ENCODE measurements at regions not wholly inside any gene's neighbourhood (a gene's known extent, or its start where the extent isn't known, plus 50 kb on each side); places are given as distances from the start of the nearest gene placed in this dataset.

- H3K4me1 ChIP-seq (ENCODE audit: control insufficient read depth in 2 of 2, insufficient read depth in 2 of 2, low read length in 2 of 2) = peaks cover 13 to 18% of the 10 kb centered on the region in 2 donors
- Mint-ChIP-seq H3K27me3 (no peaks in the 10 kb centered on the region), H3K4me1 (peaks cover 20% of the 10 kb centered on the region), H3K27ac (no peak overlapping the region), H3K4me3 (no peak overlapping the region), H3K9me3 (ENCODE audit: insufficient read depth) (no peaks in the 10 kb centered on the region)
- no peaks in the 10 kb centered on the region for H4K20me1 ChIP-seq (ENCODE audit: control insufficient read depth, insufficient read depth, low read length, poor library complexity, severe bottlenecking)
- CTCF ChIA-PET = no interaction called here
- intact Hi-C loops (cut with micrococcal nuclease) = no loop called here
- no peaks in the 10 kb centered on the region for H3K27me3 ChIP-seq (replicated peaks in 1 of 4; ENCODE audit: control extremely low read depth in 1 of 4, control insufficient read depth in 3 of 4, insufficient read depth in 4 of 4, low read length in 3 of 4)
- TF ChIP-seq EZH2 (IDR thresholded peaks at IDR 0.05; ENCODE audit: borderline replicate concordance, insufficient read depth, low read depth, low read length, poor library complexity, severe bottlenecking) = no peak
- TF ChIP-seq, protein P1, sequence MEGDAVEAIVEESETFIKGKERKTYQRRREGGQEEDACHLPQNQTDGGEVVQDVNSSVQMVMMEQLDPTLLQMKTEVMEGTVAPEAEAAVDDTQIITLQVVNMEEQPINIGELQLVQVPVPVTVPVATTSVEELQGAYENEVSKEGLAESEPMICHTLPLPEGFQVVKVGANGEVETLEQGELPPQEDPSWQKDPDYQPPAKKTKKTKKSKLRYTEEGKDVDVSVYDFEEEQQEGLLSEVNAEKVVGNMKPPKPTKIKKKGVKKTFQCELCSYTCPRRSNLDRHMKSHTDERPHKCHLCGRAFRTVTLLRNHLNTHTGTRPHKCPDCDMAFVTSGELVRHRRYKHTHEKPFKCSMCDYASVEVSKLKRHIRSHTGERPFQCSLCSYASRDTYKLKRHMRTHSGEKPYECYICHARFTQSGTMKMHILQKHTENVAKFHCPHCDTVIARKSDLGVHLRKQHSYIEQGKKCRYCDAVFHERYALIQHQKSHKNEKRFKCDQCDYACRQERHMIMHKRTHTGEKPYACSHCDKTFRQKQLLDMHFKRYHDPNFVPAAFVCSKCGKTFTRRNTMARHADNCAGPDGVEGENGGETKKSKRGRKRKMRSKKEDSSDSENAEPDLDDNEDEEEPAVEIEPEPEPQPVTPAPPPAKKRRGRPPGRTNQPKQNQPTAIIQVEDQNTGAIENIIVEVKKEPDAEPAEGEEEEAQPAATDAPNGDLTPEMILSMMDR (IDR thresholded peaks at IDR 0.05) = no peak
- DNase-seq = no peak
- H3K9me3 ChIP-seq (ENCODE audit: control extremely low read depth in 1 of 3, control insufficient read depth in 2 of 3, insufficient read depth in 1 of 3, low read length in 2 of 3) = no peaks in the 10 kb centered on the region
- POLR2A ChIA-PET = no interaction called here
- no peaks in the 10 kb centered on the region for H3K36me3 ChIP-seq (replicated peaks in 1 of 2; ENCODE audit: control extremely low read depth in 1 of 2, control insufficient read depth in 1 of 2, extremely low read depth in 1 of 2, insufficient read depth in 2 of 2, low read length in 1 of 2)
- no peak for ATAC-seq (ENCODE audit: low read depth)
- H2AFZ ChIP-seq (ENCODE audit: insufficient read depth, low read depth, low read length, poor library complexity, severe bottlenecking) = no peak overlapping the region
- no peak overlapping the region for H3K4me2 ChIP-seq (replicated peaks; ENCODE audit: low read depth, low read length, poor library complexity, severe bottlenecking)
- no peak overlapping the region for H3K27ac ChIP-seq (ENCODE audit: low read length in 2 of 2)
- H3K4me3 ChIP-seq (ENCODE audit: control extremely low read depth in 1 of 5, extremely low read depth in 1 of 5, insufficient read depth in 1 of 5, low read depth in 2 of 5, low read length in 4 of 5) = no peak overlapping the region
- H3K9ac ChIP-seq (ENCODE audit: low read length) = no peak overlapping the region
- no peaks in the 10 kb centered on the region for H3K79me2 ChIP-seq (ENCODE audit: control insufficient read depth, insufficient read depth, low read length)
- WGBS (ENCODE audit: insufficient coverage) = no CpG with 5 or more reads among the region's 1 CpG
Observed at GRCh38 chr6:18335948-18336347, 51.2 kb upstream of the RNF144B start.

- H3K4me1 Mint-ChIP-seq = peaks cover 33% of the 10 kb centered on the region
- Histone ChIP-seq H3K4me3 (ENCODE audit: control extremely low read depth in 1 of 5, extremely low read depth in 1 of 5, insufficient read depth in 1 of 5, low read depth in 2 of 5, low read length in 4 of 5) (no peak overlapping the region), H4K20me1 (ENCODE audit: control insufficient read depth, insufficient read depth, low read length, poor library complexity, severe bottlenecking) (no peaks in the 10 kb centered on the region), H3K27me3 (replicated peaks in 1 of 4; ENCODE audit: control extremely low read depth in 1 of 4, control insufficient read depth in 3 of 4, insufficient read depth in 4 of 4, low read length in 3 of 4) (no peaks in the 10 kb centered on the region), H3K9ac (ENCODE audit: low read length) (no peak overlapping the region), H3K79me2 (ENCODE audit: control insufficient read depth, insufficient read depth, low read length) (no peaks in the 10 kb centered on the region), H3K4me1 (ENCODE audit: control insufficient read depth in 2 of 2, insufficient read depth in 2 of 2, low read length in 2 of 2) (peaks cover 29 to 34% of the 10 kb centered on the region in 2 donors), H3K27ac (ENCODE audit: low read length in 2 of 2) (no peak overlapping the region), H3K4me2 (replicated peaks; ENCODE audit: low read depth, low read length, poor library complexity, severe bottlenecking) (no peak overlapping the region), H3K36me3 (replicated peaks in 1 of 2; ENCODE audit: control extremely low read depth in 1 of 2, control insufficient read depth in 1 of 2, extremely low read depth in 1 of 2, insufficient read depth in 2 of 2, low read length in 1 of 2) (no peaks in the 10 kb centered on the region), H3K9me3 (ENCODE audit: control extremely low read depth in 1 of 3, control insufficient read depth in 2 of 3, insufficient read depth in 1 of 3, low read length in 2 of 3) (no peaks in the 10 kb centered on the region), H2AFZ (ENCODE audit: insufficient read depth, low read depth, low read length, poor library complexity, severe bottlenecking) (no peak overlapping the region)
- H3K9me3 Mint-ChIP-seq (ENCODE audit: insufficient read depth) = no peaks in the 10 kb centered on the region
- no peak overlapping the region for H3K4me3 Mint-ChIP-seq
- no peaks in the 10 kb centered on the region for H3K27me3 Mint-ChIP-seq
- H3K27ac Mint-ChIP-seq = no peak overlapping the region
- WGBS (ENCODE audit: insufficient coverage) = 100% methylated on average over 1 of the region's 2 CpGs
- POLR2A ChIA-PET = no interaction called here
- TF ChIP-seq, protein P1 (IDR thresholded peaks at IDR 0.05) = no peak
- TF ChIP-seq EZH2 (IDR thresholded peaks at IDR 0.05; ENCODE audit: borderline replicate concordance, insufficient read depth, low read depth, low read length, poor library complexity, severe bottlenecking) = no peak
- no peak for ATAC-seq (ENCODE audit: low read depth)
- CTCF ChIA-PET = interaction anchor here (0.6 to 2.4 kb wide), 5 partner anchors 10 to 380 kb away, joined by 3 to 7 read pairs (median 4); no protein-coding TSS in a partner anchor
- no peak for DNase-seq
- intact Hi-C loops (cut with micrococcal nuclease) = no loop called here
Observed at GRCh38 chr6:18334251-18334650, 52.9 kb upstream of the RNF144B start.

Measured in B cell (primary cell).